ENCODE measurements at regions not wholly inside any gene's neighbourhood (a gene's known extent, or its start where the extent isn't known, plus 50 kb on each side); places are given as distances from the start of the nearest gene placed in this dataset.
"Not testable (repeated sequence)": the region's sequence is repeated elsewhere in the genome, so short reads cannot be mapped to it uniquely, and the experiment has no call there.

GRCh38 chr9:126165755-126166154 is 160.9 kb upstream of the MVB12B start:
- peaks cover 15% of the 10 kb centered on the region for H3K27me3 Mint-ChIP-seq
- POLR2A ChIA-PET: no interaction called here
- no peaks in the 10 kb centered on the region for H3K4me1 Mint-ChIP-seq (ENCODE audit: low read depth)
- intact Hi-C loops (cut with micrococcal nuclease): no loop called here
- CTCF ChIA-PET: no interaction called here
- H3K9me3 Mint-ChIP-seq: no peaks in the 10 kb centered on the region
- H3K27ac Mint-ChIP-seq: no peak overlapping the region
- DNase-seq: no peak
- H3K4me3 Mint-ChIP-seq: no peak overlapping the region
- H3K36me3 Mint-ChIP-seq: no peaks in the 10 kb centered on the region

- Mint-ChIP-seq H3K4me3 (no peak overlapping the region), H3K27ac (no peak overlapping the region), H3K27me3 (peaks cover 15% of the 10 kb centered on the region), H3K9me3 (no peaks in the 10 kb centered on the region), H3K36me3 (no peaks in the 10 kb centered on the region), H3K4me1 (ENCODE audit: low read depth) (no peaks in the 10 kb centered on the region)
- intact Hi-C loops (cut with micrococcal nuclease): no loop called here
- CTCF ChIA-PET: no interaction called here
- no peak for DNase-seq
- POLR2A ChIA-PET: no interaction called here
Measured at GRCh38 chr9:126166291-126166690, 160.3 kb upstream of the MVB12B start.

- Mint-ChIP-seq H3K36me3 (no peaks in the 10 kb centered on the region), H3K9me3 (no peaks in the 10 kb centered on the region), H3K27me3 (peaks cover 16% of the 10 kb centered on the region), H3K27ac (no peak overlapping the region), H3K4me1 (ENCODE audit: low read depth) (no peaks in the 10 kb centered on the region), H3K4me3 (no peak overlapping the region)
- POLR2A ChIA-PET: no interaction called here
- CTCF ChIA-PET: no interaction called here
- intact Hi-C loops (cut with micrococcal nuclease): no loop called here
- no peak for DNase-seq
Measured at GRCh38 chr9:126166866-126167265, 159.8 kb upstream of the MVB12B start.

- intact Hi-C loops (cut with micrococcal nuclease): no loop called here
- Mint-ChIP-seq H3K36me3 (no peaks in the 10 kb centered on the region), H3K27me3 (peaks cover 20% of the 10 kb centered on the region), H3K27ac (no peak overlapping the region), H3K4me1 (ENCODE audit: low read depth) (no peaks in the 10 kb centered on the region), H3K9me3 (no peaks in the 10 kb centered on the region), H3K4me3 (no peak overlapping the region)
- DNase-seq: no peak
- ChIA-PET POLR2A (no interaction called here), CTCF (no interaction called here)
Measured at GRCh38 chr9:126169736-126170135, 156.9 kb upstream of the MVB12B start.

- intact Hi-C loops (cut with micrococcal nuclease): no loop called here
- ChIA-PET POLR2A (no interaction called here), CTCF (no interaction called here)
- Mint-ChIP-seq H3K4me3 (no peak overlapping the region), H3K9me3 (peaks cover 5% of the 10 kb centered on the region), H3K36me3 (no peaks in the 10 kb centered on the region), H3K27ac (no peak overlapping the region), H3K4me1 (ENCODE audit: low read depth) (no peaks in the 10 kb centered on the region), H3K27me3 (peaks cover 19% of the 10 kb centered on the region)
- no peak for DNase-seq
Measured at GRCh38 chr9:126170286-126170823, 156.3 kb upstream of the MVB12B start.

- no peak for DNase-seq
- H3K4me3 Mint-ChIP-seq: no peak overlapping the region
- H3K27me3 Mint-ChIP-seq: peaks cover 19% of the 10 kb centered on the region
- intact Hi-C loops (cut with micrococcal nuclease): no loop called here
- no peak overlapping the region for H3K27ac Mint-ChIP-seq
- no peaks in the 10 kb centered on the region for H3K36me3 Mint-ChIP-seq
- H3K9me3 Mint-ChIP-seq: peaks cover 9% of the 10 kb centered on the region
- ChIA-PET CTCF (no interaction called here), POLR2A (no interaction called here)
- no peaks in the 10 kb centered on the region for H3K4me1 Mint-ChIP-seq (ENCODE audit: low read depth)
Measured at GRCh38 chr9:126171641-126172040, 155.0 kb upstream of the MVB12B start.

GRCh38 chr9:126173401-126173800 is 153.2 kb upstream of the MVB12B start:
- Mint-ChIP-seq H3K9me3 (peaks cover 9% of the 10 kb centered on the region), H3K4me3 (no peak overlapping the region), H3K27me3 (peaks cover 20% of the 10 kb centered on the region), H3K27ac (no peak overlapping the region), H3K36me3 (no peaks in the 10 kb centered on the region), H3K4me1 (ENCODE audit: low read depth) (no peaks in the 10 kb centered on the region)
- no peak for DNase-seq
- ChIA-PET POLR2A (no interaction called here), CTCF (no interaction called here)
- intact Hi-C loops (cut with micrococcal nuclease): no loop called here

- Mint-ChIP-seq H3K27ac (no peak overlapping the region), H3K36me3 (no peaks in the 10 kb centered on the region), H3K4me1 (ENCODE audit: low read depth) (no peaks in the 10 kb centered on the region), H3K9me3 (peaks cover 9% of the 10 kb centered on the region), H3K27me3 (peaks cover 23% of the 10 kb centered on the region), H3K4me3 (no peak overlapping the region)
- intact Hi-C loops (cut with micrococcal nuclease): no loop called here
- ChIA-PET POLR2A (no interaction called here), CTCF (no interaction called here)
- DNase-seq: no peak
Measured at GRCh38 chr9:126173929-126174328, 152.7 kb upstream of the MVB12B start.

GRCh38 chr9:126183266-126183665 is 143.4 kb upstream of the MVB12B start:
- ChIA-PET POLR2A (no interaction called here), CTCF (no interaction called here)
- Mint-ChIP-seq H3K4me1 (ENCODE audit: low read depth) (no peaks in the 10 kb centered on the region), H3K9me3 (peaks cover 11% of the 10 kb centered on the region), H3K36me3 (peaks cover 1% of the 10 kb centered on the region), H3K27me3 (peaks cover 50% of the 10 kb centered on the region), H3K27ac (no peak overlapping the region), H3K4me3 (no peak overlapping the region)
- intact Hi-C loops (cut with micrococcal nuclease): no loop called here
- DNase-seq: no peak

- H3K9me3 Mint-ChIP-seq; CTCF ChIA-PET; H3K4me1 Mint-ChIP-seq (ENCODE audit: low read depth); H3K4me3 Mint-ChIP-seq; H3K36me3 Mint-ChIP-seq; DNase-seq; POLR2A ChIA-PET; H3K27ac Mint-ChIP-seq; intact Hi-C loops (cut with micrococcal nuclease): not testable (repeated sequence)
- peaks cover 21% of the 10 kb centered on the region for H3K27me3 Mint-ChIP-seq
Measured at GRCh38 chr9:126190994-126191393, 135.6 kb upstream of the MVB12B start.

GRCh38 chr9:126198854-126199253 is 127.8 kb upstream of the MVB12B start:
- Mint-ChIP-seq H3K27me3 (peaks cover 35% of the 10 kb centered on the region), H3K9me3 (no peaks in the 10 kb centered on the region), H3K4me3 (no peak overlapping the region), H3K36me3 (no peaks in the 10 kb centered on the region), H3K4me1 (ENCODE audit: low read depth) (no peaks in the 10 kb centered on the region), H3K27ac (no peak overlapping the region)
- ChIA-PET CTCF (no interaction called here), POLR2A (no interaction called here)
- DNase-seq: no peak
- intact Hi-C loops (cut with micrococcal nuclease): no loop called here

- DNase-seq: no peak
- Mint-ChIP-seq H3K4me1 (ENCODE audit: low read depth) (no peaks in the 10 kb centered on the region), H3K27me3 (peaks cover 29% of the 10 kb centered on the region), H3K9me3 (no peaks in the 10 kb centered on the region), H3K27ac (no peak overlapping the region), H3K36me3 (no peaks in the 10 kb centered on the region), H3K4me3 (no peak overlapping the region)
- intact Hi-C loops (cut with micrococcal nuclease): no loop called here
- CTCF ChIA-PET: interaction anchor here (0.7 kb wide), 1 partner anchor 74 kb away, joined by 3 read pairs; no protein-coding TSS in a partner anchor
- POLR2A ChIA-PET: no interaction called here
Measured at GRCh38 chr9:126203313-126203712, 123.3 kb upstream of the MVB12B start.

GRCh38 chr9:126204197-126204596 is 122.4 kb upstream of the MVB12B start:
- ChIA-PET CTCF (no interaction called here), POLR2A (no interaction called here)
- Mint-ChIP-seq H3K4me3 (no peak overlapping the region), H3K4me1 (ENCODE audit: low read depth) (no peaks in the 10 kb centered on the region), H3K9me3 (no peaks in the 10 kb centered on the region), H3K27me3 (peaks cover 31% of the 10 kb centered on the region), H3K36me3 (no peaks in the 10 kb centered on the region), H3K27ac (no peak overlapping the region)
- intact Hi-C loops (cut with micrococcal nuclease): no loop called here
- no peak for DNase-seq

GRCh38 chr9:126204708-126205225 is 121.9 kb upstream of the MVB12B start:
- CTCF ChIA-PET: no interaction called here
- Mint-ChIP-seq H3K27ac (no peak overlapping the region), H3K9me3 (no peaks in the 10 kb centered on the region), H3K27me3 (peaks cover 34% of the 10 kb centered on the region), H3K4me1 (ENCODE audit: low read depth) (no peaks in the 10 kb centered on the region), H3K36me3 (no peaks in the 10 kb centered on the region), H3K4me3 (no peak overlapping the region)
- DNase-seq: no peak
- POLR2A ChIA-PET: no interaction called here
- intact Hi-C loops (cut with micrococcal nuclease): no loop called here

Data from activated CD4-positive, alpha-beta memory T cell treated with anti-CD3 and anti-CD28 coated beads for 36 hours (primary cell).